ENCODE measurements at regions not wholly inside any gene's neighbourhood (a gene's known extent, or its start where the extent isn't known, plus 50 kb on each side); places are given as distances from the start of the nearest gene placed in this dataset.
A peak's percentile ranks its signal among the peaks of the same experiment; 100 is the strongest.
"Not testable (repeated sequence)": the region's sequence is repeated elsewhere in the genome, so short reads cannot be mapped to it uniquely, and the experiment has no call there.

DNA sequence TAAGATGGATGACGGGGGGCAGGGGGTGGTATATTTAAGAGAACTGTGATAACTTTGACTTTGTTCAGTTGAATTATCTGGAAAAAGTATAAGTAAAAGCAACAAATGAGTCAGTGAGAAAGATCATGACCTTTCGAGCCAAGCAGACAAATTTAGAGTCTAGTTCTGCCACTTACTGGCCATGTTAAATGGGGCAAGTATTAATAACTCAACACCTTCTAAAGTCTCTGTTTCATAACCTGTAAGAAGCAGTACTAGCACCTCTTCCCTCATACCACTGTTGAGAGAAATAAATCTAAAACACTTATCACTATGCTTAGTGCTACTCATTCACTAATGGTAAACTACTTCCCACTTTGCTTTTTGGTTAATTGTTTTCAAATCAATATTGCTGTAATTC lies 604.4 kb upstream of the LRRN3 start:
- H3K27ac ChIP-seq = no peak overlapping the region

GRCh38 chr7:110502888-110503465 lies 588.0 kb upstream of the LRRN3 start:
- no peaks in the 10 kb centered on the region for H3K36me3 ChIP-seq
- intact Hi-C loops (cut with DNase I) = no loop called here
- no peak overlapping the region for H3K27ac ChIP-seq
- no peak overlapping the region for H3K4me3 ChIP-seq
- no peak for TF ChIP-seq CTCF (IDR thresholded peaks at IDR 0.05)
- TF ChIP-seq POLR2A (IDR thresholded peaks at IDR 0.05) = no peak
- DNase-seq = no peak
- H3K27me3 ChIP-seq = no peaks in the 10 kb centered on the region
- ATAC-seq = no peak
- peaks cover 0 to 4% (median 0%) of the 10 kb centered on the region in 4 donors for H3K4me1 ChIP-seq
- WGBS (ENCODE audit: insufficient coverage, low coverage, low lambda C conversion rate, missing lambda C conversion rate) = 60% methylated on average over 1 of the region's 1 CpG
- H3K9me3 ChIP-seq = no peaks in the 10 kb centered on the region

More for the DNA sequence above, 604.4 kb upstream of the LRRN3 start:
- H3K9me3 ChIP-seq = no peaks in the 10 kb centered on the region
- H3K36me3 ChIP-seq = no peaks in the 10 kb centered on the region
- no peak for DNase-seq
- TF ChIP-seq POLR2A (IDR thresholded peaks at IDR 0.05) (no peak), CTCF (IDR thresholded peaks at IDR 0.05) (no peak)
- H3K4me3 ChIP-seq = no peak overlapping the region
- no peaks in the 10 kb centered on the region for H3K27me3 ChIP-seq
- intact Hi-C loops (cut with DNase I) = no loop called here
- ATAC-seq = no peak
- no peaks in the 10 kb centered on the region for H3K4me1 ChIP-seq
- WGBS (ENCODE audit: insufficient coverage, low coverage, low lambda C conversion rate, missing lambda C conversion rate) = 55% methylated on average over 2 of the region's 2 CpGs

DNA sequence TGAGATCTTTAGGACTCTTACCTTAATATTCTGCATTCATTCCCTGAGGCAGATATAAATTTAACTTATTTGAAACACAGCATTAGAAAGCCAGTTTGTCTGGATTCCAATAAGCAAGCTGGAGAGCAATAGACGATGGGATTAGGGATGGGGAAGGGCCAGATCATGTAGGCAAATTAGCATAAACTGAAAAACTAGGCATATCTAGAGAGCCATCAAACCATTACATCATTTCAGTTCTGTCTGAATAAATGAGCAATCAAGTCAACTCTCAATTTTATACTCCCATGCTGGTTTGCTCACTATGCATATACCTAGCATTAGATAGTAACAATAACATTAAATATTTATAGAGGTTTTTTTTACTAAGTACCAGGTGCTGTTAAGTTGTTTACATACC lies 583.6 kb upstream of the LRRN3 start:
- intact Hi-C loops (cut with DNase I) = no loop called here
- Histone ChIP-seq H3K9me3 (no peaks in the 10 kb centered on the region), H3K36me3 (no peaks in the 10 kb centered on the region), H3K27ac (no peak overlapping the region), H3K4me1 (peaks cover 0 to 4% (median 0%) of the 10 kb centered on the region in 4 donors), H3K4me3 (no peak overlapping the region), H3K27me3 (no peaks in the 10 kb centered on the region)
- TF ChIP-seq CTCF (IDR thresholded peaks at IDR 0.05) (no peak), POLR2A (IDR thresholded peaks at IDR 0.05) (no peak)
- 25% methylated on average over 1 of the region's 1 CpG for WGBS (ENCODE audit: insufficient coverage, low coverage, low lambda C conversion rate, missing lambda C conversion rate)
- no peak for DNase-seq
- peak in 1 of 4 donors; percentile 14 for ATAC-seq

- intact Hi-C loops (cut with DNase I) = no loop called here
- Histone ChIP-seq H3K27me3 (no peaks in the 10 kb centered on the region), H3K27ac (no peak overlapping the region), H3K4me3 (no peak overlapping the region), H3K36me3 (no peaks in the 10 kb centered on the region), H3K9me3 (no peaks in the 10 kb centered on the region), H3K4me1 (peaks cover 0 to 4% (median 0%) of the 10 kb centered on the region in 4 donors)
- TF ChIP-seq CTCF (IDR thresholded peaks at IDR 0.05) (no peak), POLR2A (IDR thresholded peaks at IDR 0.05) (no peak)
- ATAC-seq (peak; percentile 92 to 99 (median 95)), DNase-seq (peak in 1 of 3 donors; percentile 51)
Observed at GRCh38 chr7:110507832-110508231, 583.1 kb upstream of the LRRN3 start.

DNA sequence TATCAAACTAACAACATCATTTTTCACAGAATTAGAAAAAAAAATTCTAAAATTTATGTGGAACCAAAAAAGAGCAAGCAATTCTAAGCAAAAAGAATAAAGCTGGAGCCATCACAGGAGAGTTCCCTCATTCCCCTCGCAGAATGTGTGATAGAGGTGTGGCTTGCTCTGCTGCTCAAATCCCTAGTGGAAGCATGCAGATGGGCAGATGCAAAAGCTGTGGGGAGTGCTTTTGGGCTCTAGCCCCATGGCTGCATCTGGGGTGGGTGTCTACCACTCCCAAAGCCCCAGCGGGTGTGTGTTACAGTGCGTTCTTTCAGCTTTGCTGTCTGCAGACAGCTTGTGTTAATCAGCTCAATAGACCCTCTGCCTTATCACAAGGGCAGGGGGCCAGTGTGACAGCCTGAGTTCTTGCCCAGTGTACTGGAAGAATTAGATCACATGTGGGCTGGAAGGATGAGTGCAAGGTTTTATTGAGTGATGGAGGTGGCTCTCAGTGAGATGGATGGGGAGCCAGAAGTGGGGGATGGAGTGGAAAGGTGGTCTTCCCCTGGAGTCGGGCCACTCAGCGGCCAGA lies 575.9 kb upstream of the LRRN3 start:
- H3K4me3 ChIP-seq; H3K36me3 ChIP-seq; H3K27ac ChIP-seq; H3K27me3 ChIP-seq; intact Hi-C loops (cut with DNase I); DNase-seq; ATAC-seq; H3K9me3 ChIP-seq: not testable (repeated sequence)
- H3K4me1 ChIP-seq = peaks cover 0 to 14% (median 0%) of the 10 kb centered on the region in 4 donors
- WGBS (ENCODE audit: insufficient coverage, low coverage, low lambda C conversion rate, missing lambda C conversion rate) = 76% methylated on average over 3 of the region's 5 CpGs

Measured in right lobe of liver (tissue), 6 donors.